DMS153 treated with DMSO at 0.1 percent for 48 hours (cell line): ENCODE measurements at regions not wholly inside any gene's neighbourhood (a gene's known extent, or its start where the extent isn't known, plus 50 kb on each side); places are given as distances from the start of the nearest gene placed in this dataset.

ENCODE experiments used
- DNase-seq: peaks from one replicate; lab custom pipeline; 2025; ENCODE audit not compliant: unreplicated experiment; lab: John Stamatoyannopoulos, UW

- DNase-seq, result no peak
Measured at GRCh38 chr15:70171256-70171886, 73.7 kb upstream of the TLE3 start.

- no peak for DNase-seq
Measured at GRCh38 chr15:70170096-70170699, 72.5 kb upstream of the TLE3 start.

- DNase-seq, result no peak
Measured at GRCh38 chr15:70169147-70169546, 71.4 kb upstream of the TLE3 start.

GRCh38 chr15:70167155-70167554 lies 69.4 kb upstream of the TLE3 start:
- no peak for DNase-seq

- no peak for DNase-seq
Measured at GRCh38 chr15:70166506-70167087, 68.9 kb upstream of the TLE3 start.

- no peak for DNase-seq
Measured at GRCh38 chr15:70165716-70166284, 68.1 kb upstream of the TLE3 start.

- no peak for DNase-seq
Measured at GRCh38 chr15:70164910-70165715, 67.4 kb upstream of the TLE3 start.

GRCh38 chr15:70164156-70164900 lies 66.6 kb upstream of the TLE3 start:
- no peak for DNase-seq

GRCh38 chr15:70160803-70161565 lies 63.3 kb upstream of the TLE3 start:
- no peak for DNase-seq

- DNase-seq, result no peak
Measured at GRCh38 chr15:70160267-70160666, 62.5 kb upstream of the TLE3 start.

- DNase-seq, result no peak
Measured at GRCh38 chr15:70159713-70160009, 61.9 kb upstream of the TLE3 start.

GRCh38 chr15:70159001-70159712 lies 61.4 kb upstream of the TLE3 start:
- DNase-seq, result no peak

- no peak for DNase-seq
Measured at GRCh38 chr15:70158309-70159000, 60.7 kb upstream of the TLE3 start.

GRCh38 chr15:70156671-70157271 lies 59.1 kb upstream of the TLE3 start:
- DNase-seq, result no peak

GRCh38 chr15:70154718-70155347 lies 57.1 kb upstream of the TLE3 start:
- no peak for DNase-seq

GRCh38 chr15:70153921-70154717 lies 56.4 kb upstream of the TLE3 start:
- no peak for DNase-seq

GRCh38 chr15:70152070-70152480 lies 54.4 kb upstream of the TLE3 start:
- DNase-seq, result peak; percentile 5
